ENCODE measurements at regions not wholly inside any gene's neighbourhood (a gene's known extent, or its start where the extent isn't known, plus 50 kb on each side); places are given as distances from the start of the nearest gene placed in this dataset.

DNA sequence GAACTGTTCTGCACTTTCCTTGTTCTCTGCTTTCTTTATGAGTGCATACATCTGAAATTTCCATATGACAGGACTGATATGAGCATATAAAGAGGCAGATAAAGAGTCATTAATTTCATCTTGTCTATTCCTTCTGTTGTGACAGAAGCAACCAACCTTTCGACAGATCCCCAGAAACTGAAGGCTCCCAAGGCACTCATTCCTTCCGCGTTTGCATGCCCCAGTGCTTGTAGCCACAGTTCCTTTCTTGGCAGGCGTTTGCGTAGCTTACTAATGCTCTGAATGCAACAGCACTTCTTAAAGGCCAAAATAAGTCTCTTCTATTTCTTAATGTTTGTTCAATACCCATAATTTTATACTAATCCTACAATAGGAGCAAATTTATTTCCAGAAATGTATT is 94.0 kb upstream of the TBL1X start:
- Histone ChIP-seq H4K20me1 (ENCODE audit: control insufficient read depth, insufficient read depth, low read length, poor library complexity, severe bottlenecking) (no peaks in the 10 kb centered on the region), H3K4me3 (ENCODE audit: control extremely low read depth in 1 of 5, extremely low read depth in 1 of 5, insufficient read depth in 1 of 5, low read depth in 2 of 5, low read length in 4 of 5) (no peak overlapping the region), H3K4me1 (ENCODE audit: control insufficient read depth in 2 of 2, insufficient read depth in 2 of 2, low read length in 2 of 2) (no peaks in the 10 kb centered on the region), H3K4me2 (replicated peaks; ENCODE audit: low read depth, low read length, poor library complexity, severe bottlenecking) (no peak overlapping the region), H3K9me3 (ENCODE audit: control extremely low read depth in 1 of 3, control insufficient read depth in 2 of 3, insufficient read depth in 1 of 3, low read length in 2 of 3) (no peaks in the 10 kb centered on the region), H2AFZ (ENCODE audit: insufficient read depth, low read depth, low read length, poor library complexity, severe bottlenecking) (no peak overlapping the region), H3K9ac (ENCODE audit: low read length) (no peak overlapping the region), H3K79me2 (ENCODE audit: control insufficient read depth, insufficient read depth, low read length) (no peaks in the 10 kb centered on the region), H3K27ac (ENCODE audit: low read length in 2 of 2) (no peak overlapping the region), H3K27me3 (replicated peaks in 1 of 4; ENCODE audit: control extremely low read depth in 1 of 4, control insufficient read depth in 3 of 4, insufficient read depth in 4 of 4, low read length in 3 of 4) (no peaks in the 10 kb centered on the region), H3K36me3 (replicated peaks in 1 of 2; ENCODE audit: control extremely low read depth in 1 of 2, control insufficient read depth in 1 of 2, extremely low read depth in 1 of 2, insufficient read depth in 2 of 2, low read length in 1 of 2) (no peaks in the 10 kb centered on the region)
- no peak for TF ChIP-seq EZH2 (IDR thresholded peaks at IDR 0.05; ENCODE audit: borderline replicate concordance, insufficient read depth, low read depth, low read length, poor library complexity, severe bottlenecking)
- TF ChIP-seq, protein P1, sequence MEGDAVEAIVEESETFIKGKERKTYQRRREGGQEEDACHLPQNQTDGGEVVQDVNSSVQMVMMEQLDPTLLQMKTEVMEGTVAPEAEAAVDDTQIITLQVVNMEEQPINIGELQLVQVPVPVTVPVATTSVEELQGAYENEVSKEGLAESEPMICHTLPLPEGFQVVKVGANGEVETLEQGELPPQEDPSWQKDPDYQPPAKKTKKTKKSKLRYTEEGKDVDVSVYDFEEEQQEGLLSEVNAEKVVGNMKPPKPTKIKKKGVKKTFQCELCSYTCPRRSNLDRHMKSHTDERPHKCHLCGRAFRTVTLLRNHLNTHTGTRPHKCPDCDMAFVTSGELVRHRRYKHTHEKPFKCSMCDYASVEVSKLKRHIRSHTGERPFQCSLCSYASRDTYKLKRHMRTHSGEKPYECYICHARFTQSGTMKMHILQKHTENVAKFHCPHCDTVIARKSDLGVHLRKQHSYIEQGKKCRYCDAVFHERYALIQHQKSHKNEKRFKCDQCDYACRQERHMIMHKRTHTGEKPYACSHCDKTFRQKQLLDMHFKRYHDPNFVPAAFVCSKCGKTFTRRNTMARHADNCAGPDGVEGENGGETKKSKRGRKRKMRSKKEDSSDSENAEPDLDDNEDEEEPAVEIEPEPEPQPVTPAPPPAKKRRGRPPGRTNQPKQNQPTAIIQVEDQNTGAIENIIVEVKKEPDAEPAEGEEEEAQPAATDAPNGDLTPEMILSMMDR (IDR thresholded peaks at IDR 0.05), result no peak
- POLR2A ChIA-PET, result no interaction called here
- ATAC-seq (ENCODE audit: low read depth) (no peak), DNase-seq (no peak)
- Mint-ChIP-seq H3K4me1 (no peaks in the 10 kb centered on the region), H3K27me3 (no peaks in the 10 kb centered on the region), H3K4me3 (no peak overlapping the region), H3K9me3 (ENCODE audit: insufficient read depth) (no peaks in the 10 kb centered on the region), H3K27ac (no peak overlapping the region)
- WGBS (ENCODE audit: insufficient coverage), result no CpG with 5 or more reads among the region's 5 CpGs
- CTCF ChIA-PET, result no interaction called here
- intact Hi-C loops (cut with micrococcal nuclease), result no loop called here

DNA sequence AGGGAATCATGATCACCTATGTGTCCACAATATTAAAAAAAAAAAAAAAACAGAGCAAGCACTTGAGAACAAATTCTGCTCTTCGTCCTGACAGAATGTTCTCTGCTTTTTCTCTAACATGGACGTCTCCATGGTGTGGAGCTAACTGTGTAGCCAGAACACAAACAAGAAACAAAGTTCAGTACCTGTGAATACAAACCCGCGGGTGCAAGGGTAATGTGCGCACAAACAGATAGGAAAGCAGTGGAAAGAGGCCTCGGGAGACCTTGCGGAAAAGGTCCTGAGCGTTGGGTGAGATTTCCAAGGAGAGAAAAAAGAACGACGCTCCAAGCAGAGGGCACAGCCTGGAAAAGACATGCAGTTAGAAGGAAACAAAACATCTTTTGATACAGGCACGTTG is 92.0 kb upstream of the TBL1X start:
- Histone ChIP-seq H2AFZ (ENCODE audit: insufficient read depth, low read depth, low read length, poor library complexity, severe bottlenecking) (no peak overlapping the region), H3K9me3 (ENCODE audit: control extremely low read depth in 1 of 3, control insufficient read depth in 2 of 3, insufficient read depth in 1 of 3, low read length in 2 of 3) (no peaks in the 10 kb centered on the region), H3K27ac (ENCODE audit: low read length in 2 of 2) (no peak overlapping the region), H3K4me2 (replicated peaks; ENCODE audit: low read depth, low read length, poor library complexity, severe bottlenecking) (no peak overlapping the region), H3K4me3 (ENCODE audit: control extremely low read depth in 1 of 5, extremely low read depth in 1 of 5, insufficient read depth in 1 of 5, low read depth in 2 of 5, low read length in 4 of 5) (no peak overlapping the region), H3K36me3 (replicated peaks in 1 of 2; ENCODE audit: control extremely low read depth in 1 of 2, control insufficient read depth in 1 of 2, extremely low read depth in 1 of 2, insufficient read depth in 2 of 2, low read length in 1 of 2) (no peaks in the 10 kb centered on the region), H3K9ac (ENCODE audit: low read length) (no peak overlapping the region), H3K79me2 (ENCODE audit: control insufficient read depth, insufficient read depth, low read length) (no peaks in the 10 kb centered on the region), H4K20me1 (ENCODE audit: control insufficient read depth, insufficient read depth, low read length, poor library complexity, severe bottlenecking) (no peaks in the 10 kb centered on the region), H3K27me3 (replicated peaks in 1 of 4; ENCODE audit: control extremely low read depth in 1 of 4, control insufficient read depth in 3 of 4, insufficient read depth in 4 of 4, low read length in 3 of 4) (no peaks in the 10 kb centered on the region), H3K4me1 (ENCODE audit: control insufficient read depth in 2 of 2, insufficient read depth in 2 of 2, low read length in 2 of 2) (no peaks in the 10 kb centered on the region)
- Mint-ChIP-seq H3K27me3 (no peaks in the 10 kb centered on the region), H3K4me3 (no peak overlapping the region), H3K4me1 (no peaks in the 10 kb centered on the region), H3K9me3 (ENCODE audit: insufficient read depth) (no peaks in the 10 kb centered on the region), H3K27ac (no peak overlapping the region)
- DNase-seq (no peak), ATAC-seq (ENCODE audit: low read depth) (no peak)
- TF ChIP-seq EZH2 (IDR thresholded peaks at IDR 0.05; ENCODE audit: borderline replicate concordance, insufficient read depth, low read depth, low read length, poor library complexity, severe bottlenecking), result no peak
- TF ChIP-seq, protein P1 (IDR thresholded peaks at IDR 0.05), result no peak
- intact Hi-C loops (cut with micrococcal nuclease), result no loop called here
- ChIA-PET POLR2A (no interaction called here), CTCF (no interaction called here)
- WGBS (ENCODE audit: insufficient coverage), result 95% methylated on average over 4 of the region's 11 CpGs

Data from B cell (primary cell).